Stimulated activated effector memory CD8-positive, alpha-beta T cell treated with anti-CD3 and anti-CD28 coated beads, Interleukin-12 subunit alpha, Interleukin-12 subunit beta, amount 100 ng/mL, for 72 hours (primary cell): ENCODE measurements at regions not wholly inside any gene's neighbourhood (a gene's known extent, or its start where the extent isn't known, plus 50 kb on each side); places are given as distances from the start of the nearest gene placed in this dataset.

ENCODE experiments used
- ATAC-seq: fragments of 150-1000 bp; cut with Tn5 transposase; 2 replicates; pipeline ENCODE4 v1.10.0; 2021
- DNase-seq, 2 donors: peaks; one replicate each; pipeline ENCODE4 v3.0.0; 2021 to 2022; ENCODE audit warnings: low spot score in 2 of 2
- H3K27ac Mint-ChIP-seq: one replicate; pipeline ENCODE4 v1.8.0; 2022; ENCODE audit warnings: mild to moderate bottlenecking, mixed read lengths
- H3K36me3 Mint-ChIP-seq: one replicate; pipeline ENCODE4 v1.8.0; 2022; ENCODE audit warnings: mild to moderate bottlenecking, mixed read lengths
- H3K4me1 Mint-ChIP-seq: one replicate; pipeline ENCODE4 v1.8.0; 2022; ENCODE audit warnings: mixed read lengths
- H3K4me3 Mint-ChIP-seq: one replicate; pipeline ENCODE4 v1.8.0; 2022; ENCODE audit warnings: mild to moderate bottlenecking, mixed read lengths
- H3K9me3 Mint-ChIP-seq: one replicate; pipeline ENCODE4 v1.8.0; 2022; ENCODE audit warnings: mixed read lengths

DNA sequence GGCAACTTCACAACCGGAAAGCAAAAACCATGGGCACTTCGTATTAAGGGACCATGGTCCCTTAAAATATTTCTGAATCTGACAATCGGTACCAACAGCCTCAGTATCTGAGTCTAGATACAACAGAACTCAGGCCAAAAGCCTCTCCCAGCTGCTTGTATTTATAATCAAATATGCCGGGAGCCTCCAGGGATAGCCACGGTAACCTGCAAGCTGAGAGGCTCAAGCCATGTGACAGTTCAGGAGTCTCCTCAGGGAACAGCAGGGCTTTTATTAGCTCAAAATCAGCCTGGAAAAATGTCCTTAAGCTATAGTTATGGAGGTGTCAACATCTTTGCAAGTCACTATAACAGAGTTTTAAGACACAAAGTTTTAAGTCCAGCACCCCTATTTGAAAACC lies 352.8 kb upstream of the GYPC start:
- no peak overlapping the region for H3K27ac Mint-ChIP-seq

DNA sequence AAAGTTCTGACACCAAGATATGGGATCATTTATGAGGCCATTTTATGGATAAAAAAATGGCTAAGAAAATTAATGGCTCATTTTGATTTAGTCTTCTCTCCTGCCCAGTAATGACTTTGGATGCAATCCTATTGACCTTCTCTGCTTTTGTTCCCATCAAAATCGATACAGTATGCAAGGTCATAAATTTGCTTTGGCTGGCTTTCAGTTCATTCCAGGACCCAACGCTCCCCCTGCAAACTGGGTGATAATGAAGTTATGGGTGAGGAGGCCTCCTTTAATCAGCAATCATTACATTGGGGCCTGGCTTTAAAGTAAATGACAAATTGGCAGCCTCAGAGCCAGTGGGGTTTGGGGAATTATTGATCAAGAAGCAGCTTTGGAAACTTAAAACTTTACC lies 351.8 kb upstream of the GYPC start:
- no peak for ATAC-seq
- H3K36me3 Mint-ChIP-seq, result no peaks in the 10 kb centered on the region
- no peak overlapping the region for H3K4me3 Mint-ChIP-seq
- no peak for DNase-seq
- no peaks in the 10 kb centered on the region for H3K9me3 Mint-ChIP-seq
- no peaks in the 10 kb centered on the region for H3K4me1 Mint-ChIP-seq
- no peak overlapping the region for H3K27ac Mint-ChIP-seq

More for the DNA sequence above, 352.8 kb upstream of the GYPC start:
- DNase-seq, result no peak
- no peaks in the 10 kb centered on the region for H3K4me1 Mint-ChIP-seq
- H3K9me3 Mint-ChIP-seq, result no peaks in the 10 kb centered on the region
- no peak overlapping the region for H3K4me3 Mint-ChIP-seq
- ATAC-seq, result no peak
- no peaks in the 10 kb centered on the region for H3K36me3 Mint-ChIP-seq

DNA sequence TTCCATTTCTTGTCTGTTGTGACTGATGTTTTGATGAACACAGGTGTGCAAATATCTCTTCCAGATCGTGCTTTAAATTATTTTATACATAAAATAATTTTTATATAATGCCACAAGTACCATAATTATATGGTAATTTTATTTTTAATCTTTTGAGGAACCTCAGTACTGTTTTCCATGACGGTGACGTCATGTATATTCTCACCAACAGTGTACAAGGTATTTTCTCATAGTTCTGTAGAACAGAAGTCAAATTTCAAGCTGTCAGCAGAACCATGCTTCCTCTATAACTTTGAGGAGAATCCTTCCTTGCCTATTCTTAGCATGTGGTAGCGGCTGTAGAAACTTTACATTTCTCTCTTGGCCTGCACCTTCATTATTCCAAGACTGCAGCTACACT lies 349.4 kb upstream of the GYPC start:
- no peak overlapping the region for H3K27ac Mint-ChIP-seq
- DNase-seq, result no peak
- ATAC-seq, result no peak
- H3K9me3 Mint-ChIP-seq, result no peaks in the 10 kb centered on the region
- H3K36me3 Mint-ChIP-seq, result no peaks in the 10 kb centered on the region
- H3K4me1 Mint-ChIP-seq, result no peaks in the 10 kb centered on the region
- H3K4me3 Mint-ChIP-seq, result no peak overlapping the region

DNA sequence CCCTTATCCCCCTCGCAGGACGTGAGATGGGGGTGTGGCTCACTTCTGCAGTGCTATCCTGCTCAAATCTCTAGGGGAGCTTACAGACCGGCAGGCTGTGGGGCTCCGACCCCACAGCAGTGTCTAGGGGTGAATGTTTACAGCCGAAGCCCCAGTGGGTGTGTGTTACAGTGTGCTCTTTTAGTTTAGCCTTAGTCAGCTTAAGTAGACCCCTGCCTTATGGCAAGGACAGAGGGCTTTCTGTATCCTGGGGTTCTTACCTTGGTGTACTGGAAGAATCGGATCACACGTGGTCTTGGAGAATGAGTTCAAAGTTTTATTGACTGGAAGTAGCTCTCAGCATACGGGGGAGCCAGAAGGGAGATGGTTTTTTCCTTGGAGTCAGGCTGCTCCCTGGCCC lies 348.2 kb upstream of the GYPC start:
- H3K4me3 Mint-ChIP-seq, result no peak overlapping the region
- no peak for ATAC-seq
- H3K4me1 Mint-ChIP-seq, result no peaks in the 10 kb centered on the region
- DNase-seq, result no peak
- H3K9me3 Mint-ChIP-seq, result no peaks in the 10 kb centered on the region
- H3K27ac Mint-ChIP-seq, result no peak overlapping the region
- H3K36me3 Mint-ChIP-seq, result no peaks in the 10 kb centered on the region

DNA sequence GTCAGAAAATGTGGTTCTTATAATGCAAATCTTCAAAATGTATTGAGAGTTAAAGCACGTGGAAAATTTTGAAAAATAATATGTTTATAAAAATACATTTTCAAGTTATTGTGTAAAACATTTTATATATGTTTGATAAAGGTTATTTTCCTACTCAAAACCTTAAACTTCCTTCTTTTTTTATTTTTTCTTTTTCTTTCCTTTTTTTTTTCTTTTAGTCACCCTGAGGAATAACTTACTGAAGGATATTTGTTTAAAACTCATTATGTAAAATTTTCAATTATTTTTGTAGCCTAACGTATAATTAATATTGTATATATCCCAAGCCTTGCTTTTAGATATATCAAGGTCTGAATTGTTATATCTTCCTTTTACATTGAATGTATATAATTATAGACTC lies 346.8 kb upstream of the GYPC start:
- H3K4me1 Mint-ChIP-seq, result no peaks in the 10 kb centered on the region

DNA sequence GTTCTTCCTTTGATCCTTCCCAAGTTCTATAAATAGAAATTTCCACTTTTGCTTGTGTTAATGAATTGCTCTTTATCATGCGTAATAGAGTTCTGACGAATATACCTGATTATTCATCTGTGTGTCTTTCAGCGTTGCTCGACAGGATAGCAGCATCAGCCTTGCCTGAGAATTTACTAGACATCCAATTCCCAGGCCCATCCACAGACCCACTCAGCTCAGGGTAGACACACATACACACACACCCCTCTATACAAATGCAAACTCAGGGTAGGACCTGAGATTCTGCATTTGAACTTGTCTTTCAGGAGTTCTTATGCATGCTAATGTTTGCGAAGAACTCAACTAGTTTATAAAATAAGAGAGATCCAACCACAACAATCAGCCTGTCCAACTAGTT lies 343.4 kb upstream of the GYPC start:
- Mint-ChIP-seq H3K36me3 (no peaks in the 10 kb centered on the region), H3K9me3 (no peaks in the 10 kb centered on the region), H3K27ac (no peak overlapping the region), H3K4me1 (no peaks in the 10 kb centered on the region), H3K4me3 (no peak overlapping the region)
- DNase-seq (no peak), ATAC-seq (peak; percentile 11)

More for the DNA sequence above, 346.8 kb upstream of the GYPC start:
- Mint-ChIP-seq H3K36me3 (no peaks in the 10 kb centered on the region), H3K4me3 (no peak overlapping the region), H3K9me3 (no peaks in the 10 kb centered on the region), H3K27ac (no peak overlapping the region)
- no peak for ATAC-seq
- DNase-seq, result no peak

DNA sequence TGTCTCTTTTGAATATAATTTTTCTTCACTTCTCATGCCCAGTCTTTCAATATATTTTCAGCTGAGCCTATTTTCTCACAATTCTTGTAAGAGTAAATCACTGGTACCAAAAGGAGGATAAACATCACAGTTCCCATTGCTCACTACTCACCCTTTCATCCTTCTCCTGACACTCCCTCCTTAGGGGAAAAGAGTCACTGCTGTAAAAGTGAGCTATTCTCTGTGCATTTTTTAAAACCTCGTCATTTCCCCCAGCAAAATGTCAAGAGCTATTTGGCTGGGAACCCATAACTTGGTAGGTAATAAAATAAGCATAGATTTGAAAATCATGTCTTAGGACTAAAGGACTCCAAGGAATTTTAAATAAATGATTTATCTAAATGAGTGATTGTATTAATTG lies 340.1 kb upstream of the GYPC start:
- H3K27ac Mint-ChIP-seq, result no peak overlapping the region
- H3K4me1 Mint-ChIP-seq, result no peaks in the 10 kb centered on the region
- H3K36me3 Mint-ChIP-seq, result no peaks in the 10 kb centered on the region
- no peak for ATAC-seq
- no peak for DNase-seq
- no peaks in the 10 kb centered on the region for H3K9me3 Mint-ChIP-seq
- H3K4me3 Mint-ChIP-seq, result no peak overlapping the region

DNA sequence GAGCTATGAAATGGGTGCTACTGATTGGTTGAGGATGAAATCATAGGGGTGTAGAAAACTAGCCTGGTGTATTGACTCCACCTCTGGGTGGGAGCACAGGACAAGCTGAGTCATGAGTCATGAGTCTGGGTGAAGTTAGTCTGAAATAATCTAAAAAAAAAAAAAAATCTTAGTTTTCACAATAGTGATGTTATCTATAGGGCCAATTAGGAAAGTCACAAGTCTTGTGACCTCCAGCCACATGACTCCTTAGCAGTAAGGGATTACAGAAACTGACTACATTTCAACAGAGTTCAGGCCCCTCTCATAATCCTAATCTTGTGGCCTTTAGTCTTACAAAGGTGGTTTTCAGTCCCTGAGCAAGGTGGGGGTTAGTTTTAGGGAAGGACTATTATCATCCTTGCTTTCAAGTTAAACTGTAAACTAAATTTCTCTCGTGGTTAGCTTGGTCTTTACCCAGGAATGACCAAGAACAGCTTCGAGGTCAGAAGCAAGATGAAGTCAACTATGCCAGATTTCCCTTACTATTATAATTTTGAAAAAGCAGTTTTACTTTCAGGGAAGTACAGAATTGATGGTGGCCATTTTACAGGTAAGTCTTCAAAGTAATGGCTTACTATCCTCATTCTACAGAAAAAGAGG lies 338.0 kb upstream of the GYPC start:
- ATAC-seq (no peak), DNase-seq (no peak)
- Mint-ChIP-seq H3K9me3 (no peaks in the 10 kb centered on the region), H3K27ac (no peak overlapping the region), H3K4me1 (no peaks in the 10 kb centered on the region), H3K4me3 (no peak overlapping the region), H3K36me3 (no peaks in the 10 kb centered on the region)

DNA sequence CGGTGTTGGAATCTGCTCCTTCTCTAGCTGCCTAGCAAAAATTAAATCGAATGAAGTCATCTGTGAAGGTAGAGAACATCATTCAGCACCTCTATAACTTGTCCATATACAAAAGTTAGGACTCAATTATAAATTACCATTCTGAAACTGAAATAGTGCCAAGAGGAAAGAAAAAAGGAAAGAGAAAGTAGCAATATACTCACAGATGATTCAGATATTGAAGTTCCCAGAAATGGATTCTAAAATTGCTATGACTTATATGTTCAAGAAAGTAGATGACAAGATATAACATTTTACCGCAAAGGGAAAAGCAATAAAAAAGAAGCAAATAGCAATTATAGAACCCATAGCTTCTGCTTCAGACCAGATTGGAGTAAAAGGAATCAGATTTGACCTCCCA lies 333.6 kb upstream of the GYPC start:
- H3K36me3 Mint-ChIP-seq, result no peaks in the 10 kb centered on the region
- no peaks in the 10 kb centered on the region for H3K4me1 Mint-ChIP-seq
- H3K27ac Mint-ChIP-seq, result no peak overlapping the region
- no peaks in the 10 kb centered on the region for H3K9me3 Mint-ChIP-seq
- DNase-seq, result no peak
- no peak for ATAC-seq
- no peak overlapping the region for H3K4me3 Mint-ChIP-seq

DNA sequence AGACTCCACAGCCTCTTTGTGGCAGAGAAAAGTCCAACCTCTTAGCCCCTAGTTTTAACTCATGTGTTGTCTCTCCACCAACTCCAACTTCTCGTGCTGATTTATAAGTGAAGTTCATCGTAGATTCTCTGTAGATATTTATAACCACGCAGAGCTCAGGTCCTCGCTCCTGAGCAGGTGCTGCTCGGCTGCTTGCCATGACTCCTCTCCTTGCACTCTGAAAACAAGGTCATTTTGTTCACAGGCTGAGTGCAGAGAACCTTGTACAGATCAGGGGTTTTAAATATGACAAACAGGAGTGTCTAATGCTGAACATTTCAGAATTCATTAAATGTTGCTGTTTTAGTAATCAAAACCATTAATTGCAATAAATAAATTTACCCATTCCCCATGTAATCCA lies 330.8 kb upstream of the GYPC start:
- ATAC-seq, result no peak
- H3K27ac Mint-ChIP-seq, result no peak overlapping the region
- H3K4me3 Mint-ChIP-seq, result no peak overlapping the region
- no peaks in the 10 kb centered on the region for H3K9me3 Mint-ChIP-seq
- DNase-seq, result no peak
- H3K36me3 Mint-ChIP-seq, result no peaks in the 10 kb centered on the region
- H3K4me1 Mint-ChIP-seq, result no peaks in the 10 kb centered on the region

DNA sequence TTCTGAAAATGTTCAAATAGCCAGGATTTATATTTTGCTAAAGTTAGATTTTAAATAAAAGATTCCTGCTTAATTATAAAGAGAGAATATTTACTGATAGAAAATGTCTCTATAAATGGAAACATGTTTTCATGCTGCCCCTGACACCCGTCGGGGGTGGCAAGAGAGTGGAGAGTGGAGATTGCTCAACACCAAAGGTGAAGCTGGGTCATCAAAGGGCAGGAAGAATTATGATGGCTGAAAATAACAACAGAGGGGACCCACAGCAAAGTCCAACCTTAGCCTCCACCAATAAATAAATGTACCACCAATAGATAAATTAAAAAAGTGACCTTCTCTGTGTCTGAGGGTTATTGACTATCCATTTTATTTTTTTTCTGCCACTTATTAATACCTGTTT lies 326.8 kb upstream of the GYPC start:
- H3K4me1 Mint-ChIP-seq, result no peaks in the 10 kb centered on the region
- DNase-seq (no peak), ATAC-seq (no peak)
- H3K27ac Mint-ChIP-seq, result no peak overlapping the region
- H3K4me3 Mint-ChIP-seq, result no peak overlapping the region
- H3K36me3 Mint-ChIP-seq, result no peaks in the 10 kb centered on the region
- H3K9me3 Mint-ChIP-seq, result peaks cover 20% of the 10 kb centered on the region

DNA sequence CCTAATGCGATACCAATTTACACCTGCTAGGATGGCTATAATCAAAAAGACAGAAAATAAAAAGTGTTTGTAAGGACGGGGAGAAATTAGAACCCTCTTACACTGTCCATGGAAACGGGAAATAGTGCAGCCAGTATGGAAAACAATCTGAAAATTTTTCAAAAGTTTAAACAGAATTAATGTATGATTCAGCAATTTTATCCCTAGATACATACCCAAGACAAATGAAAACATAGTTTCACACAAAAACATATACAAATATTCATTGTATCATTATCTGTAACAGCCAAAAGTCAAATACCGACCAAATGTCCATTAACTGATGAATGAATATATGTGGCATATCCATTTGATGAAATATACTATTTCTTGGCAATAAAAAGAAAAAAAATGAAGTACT lies 313.5 kb upstream of the GYPC start:
- DNase-seq (no peak), ATAC-seq (no peak)
- no peak overlapping the region for H3K27ac Mint-ChIP-seq
- no peaks in the 10 kb centered on the region for H3K4me1 Mint-ChIP-seq
- no peak overlapping the region for H3K4me3 Mint-ChIP-seq
- no peaks in the 10 kb centered on the region for H3K36me3 Mint-ChIP-seq
- H3K9me3 Mint-ChIP-seq, result peaks cover 5% of the 10 kb centered on the region

DNA sequence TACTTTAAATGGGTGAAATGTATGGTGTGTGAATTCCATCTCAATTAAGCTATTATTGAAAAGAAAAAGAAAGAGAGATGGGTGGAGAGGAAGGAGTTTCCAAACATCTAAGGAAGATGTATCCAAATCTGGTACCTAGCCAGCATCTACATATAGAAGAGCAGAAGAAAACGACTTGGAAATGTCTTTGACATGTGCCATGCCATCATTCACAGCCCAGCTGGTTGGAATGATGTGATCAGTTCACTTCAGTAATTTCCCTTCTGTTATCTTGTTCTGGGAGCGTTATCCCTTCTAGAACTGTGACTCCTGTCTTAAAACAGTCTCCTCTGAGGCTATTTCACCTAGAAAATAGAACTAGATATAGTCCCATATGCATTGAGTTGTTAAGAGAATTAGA lies 312.8 kb upstream of the GYPC start:
- Mint-ChIP-seq H3K4me1 (no peaks in the 10 kb centered on the region), H3K27ac (no peak overlapping the region), H3K36me3 (no peaks in the 10 kb centered on the region), H3K9me3 (peaks cover 3% of the 10 kb centered on the region), H3K4me3 (no peak overlapping the region)
- ATAC-seq (no peak), DNase-seq (no peak)

DNA sequence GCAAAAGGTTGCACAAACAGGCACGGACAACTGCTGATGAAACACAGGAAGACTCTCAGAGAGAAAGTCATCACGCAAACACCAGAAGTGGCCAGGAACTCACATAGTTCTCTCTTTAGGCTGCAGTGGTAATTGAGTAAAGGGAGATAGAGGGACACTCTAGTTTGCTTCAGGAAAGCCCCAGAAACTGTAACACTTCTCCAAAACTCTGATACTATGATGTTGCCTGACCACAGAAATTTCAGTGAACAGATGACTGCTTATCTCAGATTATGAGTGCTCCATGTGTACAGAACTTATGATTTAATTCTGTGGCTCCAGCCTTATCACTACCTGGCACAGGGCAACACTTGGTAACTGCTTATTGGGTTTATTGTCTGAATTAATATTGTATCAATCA lies 311.5 kb upstream of the GYPC start:
- H3K4me3 Mint-ChIP-seq, result no peak overlapping the region
- no peaks in the 10 kb centered on the region for H3K9me3 Mint-ChIP-seq
- DNase-seq (no peak), ATAC-seq (peak; percentile 34)
- no peak overlapping the region for H3K27ac Mint-ChIP-seq
- H3K36me3 Mint-ChIP-seq, result no peaks in the 10 kb centered on the region
- H3K4me1 Mint-ChIP-seq, result no peaks in the 10 kb centered on the region

DNA sequence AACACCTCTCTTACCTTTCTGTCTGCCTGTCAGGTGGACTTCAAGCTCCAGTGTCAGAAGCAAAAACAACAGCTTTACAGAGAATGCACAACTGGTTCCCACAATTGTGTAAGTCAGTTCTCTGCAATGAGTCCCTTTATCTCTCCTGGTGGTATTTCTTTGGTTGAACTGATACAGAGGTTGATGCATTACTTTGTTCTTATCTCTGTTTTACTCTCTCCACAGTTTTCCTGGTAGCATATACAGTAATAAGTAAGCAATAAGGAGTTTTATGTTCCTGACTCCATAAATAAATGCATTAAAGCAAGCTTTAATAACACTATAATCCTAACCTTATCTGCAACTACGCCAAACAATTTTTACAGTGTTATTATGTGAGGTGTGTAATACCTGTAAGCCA lies 310.3 kb upstream of the GYPC start:
- ATAC-seq, result no peak
- H3K27ac Mint-ChIP-seq, result no peak overlapping the region
- no peaks in the 10 kb centered on the region for H3K36me3 Mint-ChIP-seq
- no peaks in the 10 kb centered on the region for H3K4me1 Mint-ChIP-seq
- H3K4me3 Mint-ChIP-seq, result no peak overlapping the region
- no peak for DNase-seq
- H3K9me3 Mint-ChIP-seq, result no peaks in the 10 kb centered on the region

DNA sequence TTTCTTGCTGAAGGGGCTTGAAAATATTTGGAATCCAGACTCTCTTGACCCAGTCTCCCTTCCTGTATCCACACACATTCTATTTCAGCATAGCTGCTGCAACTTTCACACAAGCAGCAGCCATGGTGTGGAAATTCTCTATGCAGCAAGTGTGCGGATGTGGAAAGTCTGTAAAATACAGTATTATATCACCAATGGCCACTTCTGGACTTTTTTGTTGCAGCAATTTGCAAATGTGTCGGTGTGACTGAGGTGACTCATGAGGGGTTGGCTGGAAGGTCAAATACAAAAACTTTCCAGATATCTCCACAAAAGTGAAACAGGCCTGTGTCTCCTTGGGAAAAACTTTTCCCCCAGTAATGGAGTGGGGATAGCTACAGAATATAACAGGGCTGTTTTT lies 299.3 kb upstream of the GYPC start:
- ATAC-seq, result no peak

DNA sequence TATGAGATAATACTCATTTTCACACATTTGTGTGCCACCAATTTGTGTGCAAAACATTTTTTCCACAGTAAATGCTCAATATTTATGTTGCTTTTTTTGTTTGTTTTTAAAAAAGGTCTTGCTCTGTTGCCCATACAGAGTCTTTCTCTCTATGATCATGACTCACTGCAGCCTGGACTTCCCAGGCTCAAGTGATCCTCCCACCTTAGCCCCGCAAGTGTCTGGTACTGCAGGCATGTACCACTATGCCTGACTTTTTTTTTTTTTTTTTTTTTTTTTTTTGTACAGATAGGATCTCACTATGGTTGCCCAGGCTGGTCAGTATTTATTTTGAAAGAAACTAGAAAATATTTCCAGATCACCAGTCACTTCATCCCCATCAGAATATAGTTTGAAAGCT lies 297.8 kb upstream of the GYPC start:
- no peaks in the 10 kb centered on the region for H3K9me3 Mint-ChIP-seq
- ATAC-seq (no peak), DNase-seq (no peak)
- no peak overlapping the region for H3K27ac Mint-ChIP-seq
- H3K36me3 Mint-ChIP-seq, result no peaks in the 10 kb centered on the region
- no peak overlapping the region for H3K4me3 Mint-ChIP-seq
- H3K4me1 Mint-ChIP-seq, result no peaks in the 10 kb centered on the region

More for the DNA sequence above, 299.3 kb upstream of the GYPC start:
- Mint-ChIP-seq H3K4me1 (no peaks in the 10 kb centered on the region), H3K4me3 (no peak overlapping the region), H3K9me3 (no peaks in the 10 kb centered on the region), H3K36me3 (no peaks in the 10 kb centered on the region), H3K27ac (no peak overlapping the region)
- no peak for DNase-seq
